T-cell (primary cell): ENCODE measurements at regions not wholly inside any gene's neighbourhood (a gene's known extent, or its start where the extent isn't known, plus 50 kb on each side); places are given as distances from the start of the nearest gene placed in this dataset.

Experiments used
- ATAC-seq, 4 experiments: fragments of 200-7000 bp in 3 of 4; fragments of 150-1000 bp in 1 of 4; cut with Tn5 transposase; replicated peaks in 1 of 4; 1 replicate in 3 of 4; 2 replicates in 1 of 4; pipeline ENCODE4 v1.10.0; 2021; ENCODE audit warnings: moderate library complexity in 3 of 4, mild to moderate bottlenecking in 2 of 4, moderate number of reproducible peaks in 1 of 4
- CTCF ChIA-PET, 2 donors: fragments of 300-600 bp; sonication (Branson Sonifier 250); formaldehyde crosslinking; loops; one replicate each; lab custom pipeline; 2022; ENCODE audit warnings: antibody characterized with exemption in 2 of 2; lab: Charles Lee
- POLR2A ChIA-PET, 2 donors: fragments of 300-600 bp; sonication (Branson Sonifier 250); formaldehyde crosslinking; loops; one replicate each; lab custom pipeline; 2022; ENCODE audit warnings: antibody characterized with exemption in 2 of 2; lab: Charles Lee
- DNase-seq, 35 experiments: peaks; one replicate each; pipeline versions ENCODE4 v3.0.0 to v3.0.0-alpha.2; 2013 to 2023
- H3K27ac ChIP-seq: one replicate; pipeline ENCODE4 v1.5.1; 2013; ENCODE audit warnings: low read length
- H3K27me3 ChIP-seq, 2 experiments: replicated peaks in 1 of 2; 1 replicate in 1 of 2; 2 replicates in 1 of 2; pipeline versions ENCODE4 v1.6.1 to v1.7.0; 2013; ENCODE audit warnings: low read length in 1 of 2, mixed read lengths in 1 of 2; ENCODE audit not compliant: control insufficient read depth in 2 of 2, insufficient read depth in 2 of 2; ENCODE audit errors: extremely low read depth in 1 of 2
- H3K36me3 ChIP-seq, 2 donors: 1 replicate in 1 of 2; 2 replicates in 1 of 2; pipeline versions ENCODE4 v1.6.1 to v1.7.0; 2013; ENCODE audit warnings: low read length in 1 of 2; ENCODE audit not compliant: control insufficient read depth in 2 of 2, insufficient read depth in 1 of 2; ENCODE audit errors: extremely low read depth in 1 of 2
- H3K4me1 ChIP-seq, 2 experiments: 1 replicate in 1 of 2; 2 replicates in 1 of 2; pipeline versions ENCODE4 v1.6.1 to v1.7.0; 2013; ENCODE audit warnings: low read length in 2 of 2, mixed read lengths in 1 of 2; ENCODE audit not compliant: insufficient read depth in 2 of 2, control insufficient read depth in 1 of 2; ENCODE audit errors: extremely low read depth in 1 of 2
- H3K4me3 ChIP-seq, 2 donors: 1 replicate in 1 of 2; 2 replicates in 1 of 2; pipeline versions ENCODE4 v1.5.1 to v1.7.0; 2013; ENCODE audit warnings: mild to moderate bottlenecking in 2 of 2, low read length in 1 of 2, moderate library complexity in 1 of 2; ENCODE audit not compliant: control insufficient read depth in 1 of 2; ENCODE audit errors: extremely low read depth in 1 of 2
- H3K9me3 ChIP-seq: 2 replicates; pipeline ENCODE4 v1.7.0; 2013
- H3K27ac Mint-ChIP-seq, 2 donors: one replicate each; pipeline ENCODE4 v1.8.0; 2020 to 2021; ENCODE audit warnings: mild to moderate bottlenecking in 2 of 2, mixed read lengths in 2 of 2
- H3K27me3 Mint-ChIP-seq, 2 donors: one replicate each; pipeline ENCODE4 v1.8.0; 2021 to 2022; ENCODE audit warnings: mixed read lengths in 2 of 2
- H3K36me3 Mint-ChIP-seq: one replicate; pipeline ENCODE4 v1.8.0; 2021; ENCODE audit warnings: mixed read lengths
- H3K4me1 Mint-ChIP-seq, 3 donors: one replicate each; pipeline ENCODE4 v1.8.0; 2020 to 2022; ENCODE audit warnings: mixed read lengths in 3 of 3, mild to moderate bottlenecking in 1 of 3
- H3K4me3 Mint-ChIP-seq, 3 donors: one replicate each; pipeline ENCODE4 v1.8.0; 2020 to 2022; ENCODE audit warnings: mild to moderate bottlenecking in 3 of 3, mixed read lengths in 3 of 3, moderate library complexity in 3 of 3
- H3K9me3 Mint-ChIP-seq, 3 donors: one replicate each; pipeline ENCODE4 v1.8.0; 2020 to 2022; ENCODE audit warnings: mixed read lengths in 3 of 3
- WGBS: methylation state at CpG from one replicate; pipeline ENCODE4 v1.1.5; 2013; ENCODE audit warnings: missing lambda C conversion rate; ENCODE audit not compliant: insufficient coverage; 5-methylcytosine and 5-hydroxymethylcytosine counted together

- H3K36me3 ChIP-seq: no peaks in the 10 kb centered on the region
- CTCF ChIA-PET: no interaction called here
- Mint-ChIP-seq H3K9me3 (peaks cover 11 to 33% (median 24%) of the 10 kb centered on the region in 3 donors), H3K27ac (no peak overlapping the region), H3K4me3 (no peak overlapping the region), H3K36me3 (no peaks in the 10 kb centered on the region), H3K27me3 (no peaks in the 10 kb centered on the region), H3K4me1 (no peaks in the 10 kb centered on the region)
- H3K9me3 ChIP-seq: no peaks in the 10 kb centered on the region
- H3K27ac ChIP-seq: no peak overlapping the region
- H3K4me1 ChIP-seq: no peaks in the 10 kb centered on the region
- H3K4me3 ChIP-seq: no peak overlapping the region
- POLR2A ChIA-PET: no interaction called here
- H3K27me3 ChIP-seq: no peaks in the 10 kb centered on the region
- no peak for DNase-seq
- 85% methylated on average over 2 of the region's 2 CpGs for WGBS
- no peak for ATAC-seq
These were observed 193.0 kb downstream of the KIF2B start for GRCh38 chr17:54015734-54016133.

GRCh38 chr17:54021418-54021817 lies 198.7 kb downstream of the KIF2B start:
- H3K27me3 ChIP-seq: no peaks in the 10 kb centered on the region
- ChIA-PET POLR2A (no interaction called here), CTCF (no interaction called here)
- Mint-ChIP-seq H3K27ac (no peak overlapping the region), H3K27me3 (no peaks in the 10 kb centered on the region), H3K4me3 (no peak overlapping the region), H3K9me3 (peaks cover 10 to 31% (median 30%) of the 10 kb centered on the region in 3 donors), H3K4me1 (no peaks in the 10 kb centered on the region), H3K36me3 (no peaks in the 10 kb centered on the region)
- H3K9me3 ChIP-seq: no peaks in the 10 kb centered on the region
- DNase-seq (no peak), ATAC-seq (no peak)
- H3K36me3 ChIP-seq: no peaks in the 10 kb centered on the region
- no peak overlapping the region for H3K4me3 ChIP-seq
- H3K27ac ChIP-seq: no peak overlapping the region
- no peaks in the 10 kb centered on the region for H3K4me1 ChIP-seq
- no CpG with 5 or more reads among the region's 1 CpG for WGBS

GRCh38 chr17:54028986-54029580 lies 206.4 kb downstream of the KIF2B start:
- ChIA-PET POLR2A (no interaction called here), CTCF (no interaction called here)
- Mint-ChIP-seq H3K9me3 (peaks cover 5 to 21% (median 10%) of the 10 kb centered on the region in 3 donors), H3K36me3 (no peaks in the 10 kb centered on the region), H3K4me1 (no peaks in the 10 kb centered on the region), H3K4me3 (no peak overlapping the region), H3K27me3 (no peaks in the 10 kb centered on the region), H3K27ac (no peak overlapping the region)
- Histone ChIP-seq H3K27ac (no peak overlapping the region), H3K27me3 (no peaks in the 10 kb centered on the region), H3K4me1 (no peaks in the 10 kb centered on the region), H3K9me3 (no peaks in the 10 kb centered on the region), H3K36me3 (no peaks in the 10 kb centered on the region), H3K4me3 (no peak overlapping the region)
- ATAC-seq (no peak), DNase-seq (no peak)

- ATAC-seq (no peak), DNase-seq (no peak)
- Mint-ChIP-seq H3K27ac (no peak overlapping the region), H3K4me3 (no peak overlapping the region), H3K4me1 (no peaks in the 10 kb centered on the region), H3K9me3 (peaks cover 0 to 19% (median 6%) of the 10 kb centered on the region in 3 donors), H3K36me3 (no peaks in the 10 kb centered on the region), H3K27me3 (no peaks in the 10 kb centered on the region)
- CTCF ChIA-PET: no interaction called here
- WGBS: 80% methylated on average over 1 of the region's 5 CpGs
- Histone ChIP-seq H3K27ac (no peak overlapping the region), H3K27me3 (no peaks in the 10 kb centered on the region), H3K4me3 (no peak overlapping the region), H3K9me3 (no peaks in the 10 kb centered on the region), H3K36me3 (no peaks in the 10 kb centered on the region), H3K4me1 (no peaks in the 10 kb centered on the region)
- POLR2A ChIA-PET: no interaction called here
These were observed 207.3 kb downstream of the KIF2B start for GRCh38 chr17:54029986-54030385.

- H3K4me3 Mint-ChIP-seq: no peak overlapping the region
- H3K9me3 Mint-ChIP-seq: peaks cover 9 to 22% (median 17%) of the 10 kb centered on the region in 3 donors
- CTCF ChIA-PET: no interaction called here
These were observed 223.8 kb downstream of the KIF2B start for GRCh38 chr17:54046570-54046969.

DNA sequence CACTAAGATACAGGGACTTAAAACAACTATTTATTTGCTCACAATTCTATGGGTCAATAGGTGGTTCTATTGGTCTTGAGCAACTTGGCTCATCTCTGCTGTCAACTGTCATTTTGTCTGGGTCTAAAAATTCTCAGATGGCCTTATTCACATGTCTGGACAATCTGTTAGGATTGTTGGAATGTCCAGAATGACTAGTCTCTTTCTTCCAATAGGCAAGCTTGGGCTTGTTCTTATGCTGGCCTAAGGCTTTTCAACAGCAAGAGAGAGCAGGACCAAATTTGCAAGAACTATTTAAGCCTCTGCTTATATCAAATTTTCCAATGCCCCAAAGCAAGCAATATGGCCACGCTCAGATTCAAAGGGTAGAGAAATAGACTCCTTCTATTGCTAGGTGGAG lies 240.9 kb downstream of the KIF2B start:
- no peak overlapping the region for H3K4me3 ChIP-seq
- Mint-ChIP-seq H3K27ac (no peak overlapping the region), H3K9me3 (peaks cover 5 to 14% (median 9%) of the 10 kb centered on the region in 3 donors), H3K4me3 (no peak overlapping the region), H3K4me1 (no peaks in the 10 kb centered on the region), H3K27me3 (no peaks in the 10 kb centered on the region), H3K36me3 (no peaks in the 10 kb centered on the region)
- ATAC-seq (no peak), DNase-seq (no peak)
- ChIA-PET CTCF (no interaction called here), POLR2A (no interaction called here)
- no peaks in the 10 kb centered on the region for H3K9me3 ChIP-seq
- no CpG with 5 or more reads among the region's 1 CpG for WGBS
- no peaks in the 10 kb centered on the region for H3K36me3 ChIP-seq
- H3K4me1 ChIP-seq: no peaks in the 10 kb centered on the region
- H3K27ac ChIP-seq: no peak overlapping the region
- no peaks in the 10 kb centered on the region for H3K27me3 ChIP-seq

More at GRCh38 chr17:54046570-54046969, 223.8 kb downstream of the KIF2B start:
- Histone ChIP-seq H3K9me3 (peaks cover 4% of the 10 kb centered on the region), H3K4me1 (no peaks in the 10 kb centered on the region), H3K4me3 (no peak overlapping the region), H3K36me3 (no peaks in the 10 kb centered on the region), H3K27me3 (no peaks in the 10 kb centered on the region), H3K27ac (no peak overlapping the region)
- no peaks in the 10 kb centered on the region for H3K27me3 Mint-ChIP-seq
- no peak overlapping the region for H3K27ac Mint-ChIP-seq
- H3K4me1 Mint-ChIP-seq: no peaks in the 10 kb centered on the region
- DNase-seq (no peak), ATAC-seq (no peak)
- POLR2A ChIA-PET: no interaction called here
- H3K36me3 Mint-ChIP-seq: no peaks in the 10 kb centered on the region
- WGBS: no CpG with 5 or more reads among the region's 1 CpG

DNA sequence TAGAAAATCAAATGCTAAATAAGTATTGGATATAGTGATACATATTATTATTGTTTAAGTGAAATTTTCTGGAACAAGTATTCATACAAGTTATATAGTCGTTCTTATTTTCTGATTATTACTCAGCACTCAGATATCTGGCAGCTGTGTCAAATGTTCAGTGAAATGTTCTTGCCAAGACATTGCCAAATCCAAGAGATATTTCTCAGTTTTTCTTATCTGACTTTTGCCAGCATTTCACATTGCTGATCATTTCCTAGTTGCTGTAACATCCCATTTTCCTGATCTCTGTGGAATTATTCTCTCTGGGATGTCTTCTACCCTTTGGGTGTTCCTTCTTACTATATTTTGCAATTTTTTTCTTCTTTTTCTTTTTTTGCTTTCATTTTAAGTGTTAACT lies 262.3 kb downstream of the KIF2B start:
- Histone ChIP-seq H3K27ac (no peak overlapping the region), H3K27me3 (no peaks in the 10 kb centered on the region), H3K4me3 (no peak overlapping the region), H3K9me3 (no peaks in the 10 kb centered on the region), H3K4me1 (no peaks in the 10 kb centered on the region), H3K36me3 (no peaks in the 10 kb centered on the region)
- H3K27ac Mint-ChIP-seq: no peak overlapping the region
- no peaks in the 10 kb centered on the region for H3K27me3 Mint-ChIP-seq
- ChIA-PET POLR2A (interaction anchor here in 1 of 2 donors (0.6 kb wide), 1 partner anchor 28 kb away, joined by 3 read pairs; no protein-coding TSS in a partner anchor), CTCF (no interaction called here)
- ATAC-seq: no peak
- no CpG with 5 or more reads among the region's 1 CpG for WGBS
- DNase-seq: no peak
- peaks cover 15 to 37% (median 19%) of the 10 kb centered on the region in 3 donors for H3K9me3 Mint-ChIP-seq
- no peaks in the 10 kb centered on the region for H3K4me1 Mint-ChIP-seq
- no peaks in the 10 kb centered on the region for H3K36me3 Mint-ChIP-seq
- H3K4me3 Mint-ChIP-seq: no peak overlapping the region
